G401.6 (cell line): ENCODE measurements at regions not wholly inside any gene's neighbourhood (a gene's known extent, or its start where the extent isn't known, plus 50 kb on each side); places are given as distances from the start of the nearest gene placed in this dataset.
A peak's percentile ranks its signal among the peaks of the same experiment; 100 is the strongest.

ENCODE experiments used
- FAIRE-seq: peaks from 2 replicates; lab custom pipeline; 2012; peaks lifted over from hg19 to GRCh38; lab: Jason Lieb, UNC

DNA sequence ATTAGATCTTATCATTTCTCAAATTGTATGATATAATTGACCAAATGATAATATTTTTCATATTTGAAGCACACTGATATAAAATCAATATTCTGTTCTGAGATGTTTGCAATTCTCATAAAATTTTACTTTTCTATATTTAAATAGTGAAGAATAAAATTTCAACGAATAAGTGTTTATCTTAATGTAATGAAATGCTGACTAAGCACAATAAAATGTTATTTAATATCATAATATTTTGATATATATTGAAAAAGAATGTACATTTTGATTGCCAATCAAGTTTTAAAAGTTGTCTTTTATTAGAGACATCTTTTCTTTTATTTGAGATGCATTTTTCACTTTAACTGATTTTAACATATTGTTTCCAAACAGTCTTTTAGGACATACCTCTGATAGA lies 416.1 kb downstream of the TAF11L14 start:
- FAIRE-seq: peak; percentile 69

DNA sequence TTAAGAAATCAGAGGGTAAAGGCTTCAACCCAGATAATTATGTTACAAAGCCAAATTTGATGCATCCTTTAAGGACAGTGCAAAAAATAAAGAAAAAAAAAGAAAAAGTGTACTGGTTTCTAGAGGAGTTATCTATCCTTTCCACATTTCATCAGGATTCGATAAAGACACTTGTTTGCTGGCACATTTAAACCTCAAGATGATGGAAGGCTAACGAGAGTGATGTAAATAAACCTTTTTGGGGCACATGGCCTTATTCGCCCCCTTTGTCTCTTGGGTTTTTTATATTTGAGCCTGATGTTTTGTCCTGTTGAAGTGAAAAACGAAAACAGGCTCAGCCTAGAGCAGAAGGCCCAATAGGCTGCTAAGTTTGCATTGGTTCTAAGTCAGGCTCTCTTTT lies 416.5 kb downstream of the TAF11L14 start:
- no peak for FAIRE-seq

DNA sequence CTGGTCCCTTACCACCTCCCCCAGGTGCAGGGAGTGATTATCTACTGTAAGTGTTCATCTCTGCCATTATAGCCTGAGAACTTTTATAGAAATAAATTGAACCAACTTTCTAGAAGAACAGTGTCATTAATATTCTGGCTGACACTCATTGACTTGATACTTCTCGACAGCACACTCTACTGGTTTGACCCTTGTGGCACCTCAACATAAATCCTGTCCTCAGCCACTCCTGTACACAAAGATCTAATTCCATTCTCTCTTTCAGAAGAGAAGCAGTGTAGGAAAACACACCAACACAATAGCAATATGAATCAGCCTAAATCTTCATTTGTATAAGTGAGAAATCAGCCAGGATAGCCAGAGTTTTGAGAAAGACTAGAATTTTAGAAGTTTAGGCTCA lies 417.7 kb downstream of the TAF11L14 start:
- FAIRE-seq: no peak

DNA sequence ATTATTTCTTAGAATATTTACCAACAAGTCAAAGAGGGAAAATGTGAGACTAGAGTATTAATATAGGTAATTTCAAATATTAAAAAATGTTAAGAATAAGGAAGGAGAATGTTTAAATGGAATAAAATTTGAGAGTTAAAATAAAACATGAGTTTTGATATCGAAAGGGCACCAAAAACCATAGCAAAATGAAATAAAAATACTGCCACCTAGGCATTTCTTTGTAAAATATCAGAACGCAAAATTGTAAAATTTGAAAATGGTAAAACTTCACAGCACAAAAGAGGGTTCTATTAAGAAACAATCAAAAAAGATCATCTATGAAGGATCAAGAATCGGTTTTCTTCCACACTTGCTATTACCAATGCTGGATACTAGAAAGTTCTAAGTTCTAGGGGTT lies 418.3 kb downstream of the TAF11L14 start:
- FAIRE-seq: no peak

DNA sequence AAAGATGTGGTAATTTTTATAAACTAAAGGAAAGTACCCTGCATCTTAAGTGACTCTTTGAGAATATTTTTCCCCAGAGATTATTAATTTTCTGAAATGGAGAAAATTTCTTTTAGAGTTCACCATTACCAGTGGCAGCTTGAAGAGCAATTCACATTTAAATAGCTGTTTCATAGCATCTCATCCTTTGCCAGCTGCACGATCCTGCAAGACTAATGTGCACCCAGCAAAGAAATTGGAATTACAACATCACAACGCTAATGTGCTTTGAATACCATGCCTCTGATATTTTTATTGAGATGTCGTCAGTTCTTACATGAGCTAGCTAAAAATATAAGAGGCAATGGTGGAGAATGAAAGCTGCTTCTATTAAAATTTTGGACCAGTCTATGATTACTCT lies 423.5 kb downstream of the TAF11L14 start:
- no peak for FAIRE-seq

- FAIRE-seq: no peak
Observed at GRCh38 chr5:18067615-18068014, 433.4 kb downstream of the TAF11L14 start.

GRCh38 chr5:18068826-18069225 lies 434.6 kb downstream of the TAF11L14 start:
- FAIRE-seq: no peak

DNA sequence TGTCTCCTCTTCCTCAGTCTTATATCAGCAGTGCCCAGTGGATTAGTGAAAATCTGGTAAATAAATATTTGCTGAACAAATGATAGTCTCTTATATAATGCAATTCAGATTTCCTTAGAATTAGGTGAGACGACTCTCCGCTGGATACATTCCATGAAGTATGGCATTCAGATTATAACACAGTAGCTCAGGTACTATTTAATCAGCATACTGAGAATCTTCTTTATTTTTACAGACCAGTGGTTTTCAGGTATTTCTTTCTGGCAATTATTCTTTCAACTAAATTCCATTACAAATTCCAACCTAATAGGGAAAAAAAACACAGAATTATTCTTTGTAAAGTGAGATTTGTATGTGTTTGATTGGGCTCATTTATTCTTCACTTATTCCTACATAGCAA lies 435.5 kb downstream of the TAF11L14 start:
- FAIRE-seq: no peak

- FAIRE-seq: no peak
Observed at GRCh38 chr5:18072600-18072999, 438.3 kb downstream of the TAF11L14 start.

DNA sequence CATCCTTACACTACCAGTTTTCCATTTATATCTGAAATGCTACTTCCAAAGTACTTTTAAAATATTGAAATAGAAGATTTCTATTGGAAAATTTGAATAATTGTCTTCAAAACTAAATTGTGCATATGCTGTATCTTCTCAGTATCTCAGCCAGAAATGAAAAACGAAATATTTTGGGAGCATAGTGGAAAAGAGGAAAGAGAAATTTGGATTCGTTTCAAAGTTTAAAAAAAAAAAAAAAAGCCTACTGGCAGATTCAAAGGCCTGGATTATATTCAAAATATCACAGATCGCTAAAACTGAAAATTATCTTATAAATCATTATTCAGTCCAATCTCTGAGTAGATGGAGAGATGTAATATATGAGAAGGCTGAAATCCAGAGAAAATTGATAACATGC lies 440.7 kb downstream of the TAF11L14 start:
- FAIRE-seq: no peak

GRCh38 chr5:18078157-18078556 lies 443.9 kb downstream of the TAF11L14 start:
- no peak for FAIRE-seq

GRCh38 chr5:18079831-18080230 lies 445.6 kb downstream of the TAF11L14 start:
- FAIRE-seq: no peak

DNA sequence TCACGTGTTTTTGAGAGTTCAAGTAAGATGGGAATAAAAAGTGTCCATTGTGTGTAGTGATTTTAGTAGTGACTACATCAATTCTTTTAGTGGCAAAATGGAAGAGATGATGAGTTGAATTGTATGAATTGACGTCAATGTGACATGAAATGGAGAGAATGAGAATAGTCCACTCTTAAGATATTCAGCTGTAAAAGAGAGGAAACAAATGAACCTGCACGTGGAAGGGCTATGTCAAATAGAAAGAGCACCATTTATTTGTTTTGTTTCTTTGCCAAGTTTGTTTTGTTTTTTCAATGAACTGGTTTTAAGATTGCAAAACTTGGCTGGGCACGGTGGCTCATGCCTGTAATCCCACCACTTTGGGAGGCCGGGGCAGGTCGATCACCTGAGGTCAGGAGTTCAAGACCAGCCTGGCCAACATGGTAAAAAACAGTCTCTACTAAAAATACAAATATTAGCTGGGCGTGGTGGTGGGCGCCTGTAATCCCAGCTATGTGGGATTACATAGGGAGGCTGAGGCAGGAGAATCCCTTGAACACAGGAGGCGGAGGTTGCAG lies 453.8 kb downstream of the TAF11L14 start:
- no peak for FAIRE-seq

- no peak for FAIRE-seq
Observed at GRCh38 chr5:18090177-18090576, 455.9 kb downstream of the TAF11L14 start.

DNA sequence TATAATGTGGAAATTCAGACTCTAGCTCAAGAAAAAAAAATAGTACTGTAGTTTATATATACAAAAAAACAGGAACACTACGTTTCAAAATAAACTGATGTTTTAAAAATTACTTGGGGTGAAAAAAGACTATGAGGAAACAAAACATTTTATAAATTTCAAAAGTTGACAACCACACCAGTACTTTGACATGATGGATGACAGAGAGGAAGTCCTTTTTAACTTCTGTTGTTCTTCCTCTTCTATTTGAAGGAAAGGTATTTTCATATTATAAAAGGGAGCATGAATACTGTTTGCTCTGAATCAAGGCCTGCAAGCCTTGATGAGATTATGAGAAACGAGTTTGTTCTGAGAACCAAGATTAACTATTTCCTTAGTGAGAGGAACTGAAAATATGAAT lies 456.9 kb downstream of the TAF11L14 start:
- no peak for FAIRE-seq

GRCh38 chr5:18091758-18092157 lies 457.5 kb downstream of the TAF11L14 start:
- FAIRE-seq: no peak

- FAIRE-seq: no peak
Observed at GRCh38 chr5:18095061-18095460, 460.8 kb downstream of the TAF11L14 start.

DNA sequence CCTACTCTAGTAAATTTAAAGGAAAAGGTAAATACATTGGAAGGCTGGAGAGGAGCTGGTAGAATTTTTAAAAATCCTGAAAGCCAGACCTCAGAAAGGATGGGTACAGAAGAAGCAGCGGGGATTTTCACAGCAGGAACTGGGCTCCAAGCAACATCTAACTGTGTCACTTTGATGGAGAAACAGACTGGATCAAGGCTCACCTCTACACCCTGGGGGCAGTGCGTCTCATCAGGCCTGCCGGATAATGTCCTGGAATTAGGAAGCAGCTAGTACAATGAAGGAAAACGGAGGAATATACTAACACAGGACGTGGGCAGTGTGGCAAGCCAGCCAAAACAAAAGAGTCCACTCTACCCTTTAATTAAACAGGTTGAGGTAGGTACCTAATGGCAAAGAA lies 463.6 kb downstream of the TAF11L14 start:
- FAIRE-seq: no peak

GRCh38 chr5:18098691-18099090 lies 464.4 kb downstream of the TAF11L14 start:
- no peak for FAIRE-seq

- no peak for FAIRE-seq
Observed at GRCh38 chr5:18099261-18099660, 465.0 kb downstream of the TAF11L14 start.

- no peak for FAIRE-seq
Observed at GRCh38 chr5:18101532-18101931, 467.3 kb downstream of the TAF11L14 start.

DNA sequence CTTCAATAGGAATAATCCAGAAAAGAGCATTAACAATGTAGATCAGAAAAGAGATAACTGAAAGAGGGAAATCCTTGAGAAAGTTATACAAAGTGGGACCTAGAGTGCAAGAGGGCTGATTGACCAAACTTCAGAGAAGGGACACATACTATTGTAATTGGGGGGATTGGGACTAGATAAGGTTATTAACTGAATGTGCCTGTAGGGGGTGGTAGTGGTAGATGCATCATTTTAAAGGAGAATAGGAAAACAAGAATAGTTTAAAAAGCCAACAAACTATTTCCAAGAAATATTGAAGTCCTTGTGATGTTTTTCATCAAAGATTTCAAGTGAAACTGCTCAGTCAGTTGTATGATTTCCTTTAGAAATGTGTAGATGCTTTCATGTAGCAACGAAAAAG lies 468.5 kb downstream of the TAF11L14 start:
- no peak for FAIRE-seq

DNA sequence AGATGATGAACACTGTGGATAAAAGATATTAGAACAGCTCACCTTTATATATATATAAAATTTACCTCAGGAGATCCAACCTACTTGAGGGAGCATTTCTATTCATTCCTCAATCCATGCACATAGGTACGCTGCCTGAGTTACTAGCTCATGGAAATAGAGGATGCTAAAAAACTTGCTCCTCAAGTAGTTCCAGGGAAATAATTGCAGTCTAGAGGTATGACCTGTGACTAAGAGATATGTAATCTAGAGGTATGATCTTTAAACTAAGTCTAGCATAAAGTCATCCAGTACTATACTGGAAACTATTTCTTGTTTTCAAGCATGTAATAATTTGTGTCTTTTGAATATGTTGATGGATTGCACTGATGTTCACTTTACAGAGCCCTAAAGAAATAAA lies 471.2 kb downstream of the TAF11L14 start:
- no peak for FAIRE-seq

- FAIRE-seq: no peak
Observed at GRCh38 chr5:18111906-18112465, 477.7 kb downstream of the TAF11L14 start.

DNA sequence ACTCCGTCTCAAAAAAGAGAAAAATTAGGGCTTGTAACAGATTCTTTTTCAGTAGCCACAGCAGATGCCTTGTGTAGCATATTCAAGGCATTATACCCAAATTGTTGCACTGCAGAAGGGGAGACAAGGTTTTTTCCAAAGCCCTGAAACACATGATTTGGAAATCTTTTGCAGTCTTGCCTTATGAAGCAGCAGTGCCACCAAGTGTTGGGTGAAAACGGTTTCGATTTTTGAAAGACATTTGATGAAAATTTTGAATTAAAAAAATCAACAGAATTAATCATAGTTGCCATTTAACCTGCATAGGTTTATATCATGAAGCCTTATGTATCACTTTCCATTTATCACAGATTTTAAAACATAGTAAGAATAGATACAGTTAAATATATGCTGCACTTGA lies 479.5 kb downstream of the TAF11L14 start:
- no peak for FAIRE-seq
